ENCODE measurements at regions not wholly inside any gene's neighbourhood (a gene's known extent, or its start where the extent isn't known, plus 50 kb on each side); places are given as distances from the start of the nearest gene placed in this dataset.

DNA sequence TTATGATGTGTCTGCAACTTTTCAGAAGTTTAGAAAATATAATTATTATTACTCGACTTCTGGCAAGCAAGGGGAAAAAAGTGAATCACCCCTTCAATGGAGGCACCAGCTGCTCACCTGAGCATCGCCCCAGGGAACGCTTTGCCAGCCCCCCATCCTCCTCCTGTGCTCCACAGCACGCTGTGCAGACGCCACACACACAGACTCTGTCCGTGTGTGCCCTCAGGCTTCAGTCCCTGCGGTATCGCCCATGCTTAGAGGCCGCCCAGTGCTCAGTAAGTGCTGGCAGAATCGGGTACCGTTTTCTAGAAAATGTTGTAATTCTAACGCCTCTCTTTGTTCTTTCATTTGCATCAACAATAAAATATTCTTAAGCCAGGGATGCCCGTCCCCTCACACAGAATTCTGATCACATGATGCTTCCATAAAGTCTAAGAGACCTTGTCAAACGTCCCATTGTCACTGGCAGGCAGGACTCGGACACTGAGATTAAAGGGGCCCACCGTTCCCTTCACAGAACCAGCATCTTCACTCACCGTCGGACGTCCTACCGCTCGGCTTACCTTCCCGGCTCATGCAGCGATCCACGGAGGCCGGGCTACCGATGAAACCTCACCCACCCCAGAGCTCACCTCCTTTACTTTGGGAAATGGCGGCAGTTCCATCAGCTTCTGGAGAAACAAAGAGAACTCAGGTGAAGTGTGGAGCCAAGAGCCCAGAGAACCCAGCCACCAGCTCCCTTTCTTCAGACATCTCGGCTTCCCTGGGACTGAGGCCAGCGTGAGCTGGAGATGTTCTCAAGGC is 105.5 kb downstream of the DLL1 start:
- TF ChIP-seq, protein P1, sequence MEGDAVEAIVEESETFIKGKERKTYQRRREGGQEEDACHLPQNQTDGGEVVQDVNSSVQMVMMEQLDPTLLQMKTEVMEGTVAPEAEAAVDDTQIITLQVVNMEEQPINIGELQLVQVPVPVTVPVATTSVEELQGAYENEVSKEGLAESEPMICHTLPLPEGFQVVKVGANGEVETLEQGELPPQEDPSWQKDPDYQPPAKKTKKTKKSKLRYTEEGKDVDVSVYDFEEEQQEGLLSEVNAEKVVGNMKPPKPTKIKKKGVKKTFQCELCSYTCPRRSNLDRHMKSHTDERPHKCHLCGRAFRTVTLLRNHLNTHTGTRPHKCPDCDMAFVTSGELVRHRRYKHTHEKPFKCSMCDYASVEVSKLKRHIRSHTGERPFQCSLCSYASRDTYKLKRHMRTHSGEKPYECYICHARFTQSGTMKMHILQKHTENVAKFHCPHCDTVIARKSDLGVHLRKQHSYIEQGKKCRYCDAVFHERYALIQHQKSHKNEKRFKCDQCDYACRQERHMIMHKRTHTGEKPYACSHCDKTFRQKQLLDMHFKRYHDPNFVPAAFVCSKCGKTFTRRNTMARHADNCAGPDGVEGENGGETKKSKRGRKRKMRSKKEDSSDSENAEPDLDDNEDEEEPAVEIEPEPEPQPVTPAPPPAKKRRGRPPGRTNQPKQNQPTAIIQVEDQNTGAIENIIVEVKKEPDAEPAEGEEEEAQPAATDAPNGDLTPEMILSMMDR (IDR thresholded peaks at IDR 0.05): no peak
- no peak for TF ChIP-seq POLR2A (IDR thresholded peaks at IDR 0.05)

Measured in testis (tissue), 2 donors.